Effector CD8-positive, alpha-beta T cell (primary cell): ENCODE measurements at regions not wholly inside any gene's neighbourhood (a gene's known extent, or its start where the extent isn't known, plus 50 kb on each side); places are given as distances from the start of the nearest gene placed in this dataset.
A peak's percentile ranks its signal among the peaks of the same experiment; 100 is the strongest.

ENCODE experiments used
- DNase-seq: peaks from one replicate; lab custom pipeline; 2025; lab: John Stamatoyannopoulos, UW

GRCh38 chr3:70120357-70120966, 120.9 kb downstream of the SAMMSON start:
- DNase-seq, result peak; percentile 0

GRCh38 chr3:70127192-70127591, 127.7 kb downstream of the SAMMSON start:
- DNase-seq, result no peak

- DNase-seq, result no peak
Measured at GRCh38 chr3:70137366-70137765, 137.8 kb downstream of the SAMMSON start.

GRCh38 chr3:70138606-70139005, 139.1 kb downstream of the SAMMSON start:
- DNase-seq, result no peak
